ENCODE measurements at regions not wholly inside any gene's neighbourhood (a gene's known extent, or its start where the extent isn't known, plus 50 kb on each side); places are given as distances from the start of the nearest gene placed in this dataset.

GRCh38 chr9:117919538-117919937, 215.3 kb downstream of the TLR4 start:
- no peak for TF ChIP-seq EP300 (IDR thresholded peaks at IDR 0.05)
- no peak for TF ChIP-seq CTCF (IDR thresholded peaks at IDR 0.05)

All from upper lobe of left lung (tissue), 4 donors.